SU-DHL-6 (cell line): ENCODE measurements at regions not wholly inside any gene's neighbourhood (a gene's known extent, or its start where the extent isn't known, plus 50 kb on each side); places are given as distances from the start of the nearest gene placed in this dataset.

Experiments used
- H2AFZ ChIP-seq: fragments of 200-600 bp; sonication (generic); 2 replicates; pipeline ENCODE4 v1.6.1; 2014; ENCODE audit warnings: low read depth, mild to moderate bottlenecking, moderate library complexity, mixed read lengths, antibody characterized with exemption, low read length; ENCODE audit not compliant: severe bottlenecking
- H3F3A ChIP-seq: fragments of 200-600 bp; shearing (Covaris generic); 2 replicates; pipeline ENCODE4 v1.6.0; 2016; ENCODE audit warnings: antibody characterized with exemption, mild to moderate bottlenecking; ENCODE audit not compliant: insufficient read depth
- H3K27ac ChIP-seq: fragments of 200-600 bp; sonication (generic); 2 replicates; pipeline ENCODE4 v1.5.1; 2016; ENCODE audit warnings: low read depth, mild to moderate bottlenecking, low read length, moderate library complexity, mixed read lengths
- H3K27me3 ChIP-seq: fragments of 200-600 bp; sonication (generic), shearing (Covaris generic); 2 replicates; pipeline ENCODE4 v1.6.0; 2014; ENCODE audit warnings: mild to moderate bottlenecking, low read length
- H3K36me3 ChIP-seq: fragments of 200-600 bp; sonication (generic); 2 replicates; pipeline ENCODE4 v1.6.1; 2014; ENCODE audit warnings: mild to moderate bottlenecking, low read length, mixed read lengths
- H3K4me2 ChIP-seq: fragments of 300-600, 200-600 bp; shearing (Covaris generic), sonication (generic); 2 replicates; pipeline ENCODE4 v1.6.0; 2014; ENCODE audit warnings: low read length, low read depth, mild to moderate bottlenecking; ENCODE audit not compliant: poor library complexity, severe bottlenecking
- H3K4me3 ChIP-seq: fragments of 200-600 bp; sonication (generic); 2 replicates; pipeline ENCODE4 v1.5.1; 2014; ENCODE audit warnings: antibody characterized with exemption, low read length, mild to moderate bottlenecking, mixed read lengths; ENCODE audit not compliant: insufficient read depth, poor library complexity, severe bottlenecking
- H3K79me2 ChIP-seq: fragments of 200-600 bp; sonication (generic); 2 replicates; pipeline ENCODE4 v1.6.1; 2014; ENCODE audit warnings: mild to moderate bottlenecking, low read length, moderate library complexity; ENCODE audit not compliant: insufficient read depth
- H3K9ac ChIP-seq: fragments of 200-600 bp; sonication (generic); 2 replicates; pipeline ENCODE4 v1.7.0; 2014; ENCODE audit warnings: mild to moderate bottlenecking, low read length
- H3K9me2 ChIP-seq: fragments of 200-600 bp; sonication (generic); replicated peaks from 2 replicates; pipeline ENCODE4 v1.6.1; 2014; ENCODE audit warnings: low read length; ENCODE audit not compliant: insufficient read depth
- H3K9me3 ChIP-seq: fragments of 200-600 bp; sonication (generic); 2 replicates; pipeline ENCODE4 v1.6.1; 2014; ENCODE audit warnings: low read length, mixed read lengths; ENCODE audit not compliant: insufficient read depth
- H4K20me1 ChIP-seq: fragments of 200-600 bp; sonication (generic); 2 replicates; pipeline ENCODE4 v1.6.1; 2014; ENCODE audit warnings: low read depth, mild to moderate bottlenecking, antibody characterized with exemption, low read length, moderate library complexity, mixed read lengths
- EZH2phosphoT487 ChIP-seq: fragments of 200-600 bp; sonication (generic), shearing (Covaris generic); conservative IDR thresholded peaks from 2 replicates; pipeline ENCODE4 v1.6.1; 2018; ENCODE audit warnings: mild to moderate bottlenecking, antibody characterized with exemption, low read length, moderate library complexity, mixed read lengths
- TF ChIP-seq, protein P1 (sequence below): fragments of 200-600 bp; sonication (generic); IDR thresholded peaks from one replicate; pipeline ENCODE4 v1.5.1; 2017; ENCODE audit warnings: antibody characterized with exemption, mild to moderate bottlenecking, low read length, moderate library complexity; ENCODE audit not compliant: insufficient read depth, poor library complexity, severe bottlenecking

DNA sequence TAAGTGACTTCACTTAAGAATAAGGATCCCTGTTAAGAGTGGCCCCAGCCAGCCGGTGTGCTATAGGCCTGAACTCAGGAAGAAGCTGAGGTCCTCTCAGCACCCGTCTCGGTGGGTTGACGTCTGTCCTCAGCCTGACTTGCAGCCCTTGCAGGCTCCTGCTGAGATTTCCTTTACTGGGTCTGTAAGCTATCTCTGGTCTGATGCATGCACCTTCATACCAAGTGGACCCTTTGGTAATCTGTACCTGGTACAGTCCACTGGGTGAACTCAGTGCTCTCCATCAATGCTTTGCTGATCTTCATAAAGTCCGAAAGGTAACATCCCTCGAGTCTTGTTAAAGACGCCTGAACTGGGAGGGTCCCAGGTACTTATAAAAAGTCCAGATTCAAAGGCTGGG, 212.0 kb upstream of the PPP2R3A start:
- no peak overlapping the region for H2AFZ ChIP-seq
- no peak overlapping the region for H3K4me3 ChIP-seq
- H3K27me3 ChIP-seq, result no peaks in the 10 kb centered on the region
- H4K20me1 ChIP-seq, result no peaks in the 10 kb centered on the region
- no peaks in the 10 kb centered on the region for H3K79me2 ChIP-seq
- TF ChIP-seq, protein P1, sequence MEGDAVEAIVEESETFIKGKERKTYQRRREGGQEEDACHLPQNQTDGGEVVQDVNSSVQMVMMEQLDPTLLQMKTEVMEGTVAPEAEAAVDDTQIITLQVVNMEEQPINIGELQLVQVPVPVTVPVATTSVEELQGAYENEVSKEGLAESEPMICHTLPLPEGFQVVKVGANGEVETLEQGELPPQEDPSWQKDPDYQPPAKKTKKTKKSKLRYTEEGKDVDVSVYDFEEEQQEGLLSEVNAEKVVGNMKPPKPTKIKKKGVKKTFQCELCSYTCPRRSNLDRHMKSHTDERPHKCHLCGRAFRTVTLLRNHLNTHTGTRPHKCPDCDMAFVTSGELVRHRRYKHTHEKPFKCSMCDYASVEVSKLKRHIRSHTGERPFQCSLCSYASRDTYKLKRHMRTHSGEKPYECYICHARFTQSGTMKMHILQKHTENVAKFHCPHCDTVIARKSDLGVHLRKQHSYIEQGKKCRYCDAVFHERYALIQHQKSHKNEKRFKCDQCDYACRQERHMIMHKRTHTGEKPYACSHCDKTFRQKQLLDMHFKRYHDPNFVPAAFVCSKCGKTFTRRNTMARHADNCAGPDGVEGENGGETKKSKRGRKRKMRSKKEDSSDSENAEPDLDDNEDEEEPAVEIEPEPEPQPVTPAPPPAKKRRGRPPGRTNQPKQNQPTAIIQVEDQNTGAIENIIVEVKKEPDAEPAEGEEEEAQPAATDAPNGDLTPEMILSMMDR, result no peak
- no peak for TF ChIP-seq EZH2phosphoT487
- H3K9me3 ChIP-seq, result no peaks in the 10 kb centered on the region
- H3K27ac ChIP-seq, result no peak overlapping the region
- H3F3A ChIP-seq, result no peaks in the 10 kb centered on the region
- no peaks in the 10 kb centered on the region for H3K36me3 ChIP-seq
- no peaks in the 10 kb centered on the region for H3K9me2 ChIP-seq
- no peak overlapping the region for H3K4me2 ChIP-seq
- no peak overlapping the region for H3K9ac ChIP-seq

DNA sequence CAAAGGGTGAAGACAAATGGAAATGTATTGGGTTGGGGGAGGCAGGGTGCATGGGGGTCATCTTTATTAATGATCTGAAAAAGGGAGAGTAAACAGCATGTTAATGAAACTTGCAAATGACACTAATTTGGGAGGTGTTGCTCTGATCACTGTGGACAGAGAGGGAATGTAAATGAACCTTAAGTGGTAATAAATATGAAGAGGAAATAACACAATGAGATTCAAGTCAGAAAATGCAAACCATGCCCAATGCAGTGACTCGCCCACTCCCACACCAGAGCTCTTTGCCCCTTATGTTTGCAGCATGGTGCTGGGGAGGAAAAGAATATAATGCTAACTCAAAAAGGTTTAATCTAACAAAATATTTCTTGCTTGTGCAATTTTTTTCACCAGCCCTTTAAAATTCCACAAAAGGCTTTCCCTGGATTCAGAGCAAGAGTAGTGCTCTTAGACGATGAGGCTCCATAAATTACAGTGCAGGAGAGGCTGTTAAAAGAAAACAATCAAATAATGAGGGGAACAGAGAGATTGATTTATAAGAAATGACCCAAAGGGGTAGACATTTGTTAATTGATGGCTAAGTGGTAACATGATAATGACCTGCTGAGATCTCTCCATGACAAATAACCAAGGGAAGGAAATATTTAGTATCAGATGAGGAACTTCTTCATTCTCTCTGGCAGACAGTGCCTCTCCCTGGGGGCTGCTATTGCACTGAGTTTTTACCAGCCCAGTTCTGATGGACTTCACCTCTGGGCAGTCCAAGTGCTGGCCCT, 210.0 kb upstream of the PPP2R3A start:
- no peaks in the 10 kb centered on the region for H3K9me2 ChIP-seq
- no peaks in the 10 kb centered on the region for H4K20me1 ChIP-seq
- H3K9ac ChIP-seq, result no peak overlapping the region
- no peak overlapping the region for H3K4me3 ChIP-seq
- no peaks in the 10 kb centered on the region for H3F3A ChIP-seq
- H2AFZ ChIP-seq, result no peak overlapping the region
- TF ChIP-seq, protein P1, result no peak
- no peak for TF ChIP-seq EZH2phosphoT487
- no peaks in the 10 kb centered on the region for H3K36me3 ChIP-seq
- no peak overlapping the region for H3K27ac ChIP-seq
- no peak overlapping the region for H3K4me2 ChIP-seq
- no peaks in the 10 kb centered on the region for H3K27me3 ChIP-seq
- no peaks in the 10 kb centered on the region for H3K9me3 ChIP-seq
- no peaks in the 10 kb centered on the region for H3K79me2 ChIP-seq

DNA sequence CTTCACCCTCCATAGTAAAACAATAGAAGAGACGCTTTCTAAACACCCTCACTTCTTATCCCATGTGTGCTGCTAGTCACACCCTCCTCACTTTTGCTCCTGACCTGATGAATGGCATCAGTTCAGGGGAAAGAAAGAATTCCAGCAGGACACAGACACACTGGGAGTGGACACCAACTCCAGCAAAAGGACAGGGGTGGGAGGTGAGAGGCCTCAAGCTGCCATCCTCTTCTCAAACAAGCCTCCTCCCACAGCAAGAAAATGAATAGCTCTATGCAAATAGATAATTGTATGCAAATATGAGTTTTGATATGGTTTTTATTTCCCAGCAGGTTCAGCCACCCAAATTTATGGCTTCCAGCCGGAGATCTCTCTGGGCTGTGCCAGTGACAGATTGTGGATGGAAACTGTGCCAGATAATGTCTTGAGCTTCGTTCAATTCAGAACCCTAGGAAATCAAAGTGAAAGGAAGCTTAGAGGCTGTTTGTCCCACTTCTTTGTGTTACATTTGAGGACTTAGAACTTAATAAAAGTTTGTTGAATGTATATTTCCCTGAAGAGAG, 209.3 kb upstream of the PPP2R3A start:
- TF ChIP-seq, protein P1, result no peak
- no peak for TF ChIP-seq EZH2phosphoT487
- Histone ChIP-seq H3K4me3 (no peak overlapping the region), H3K27ac (no peak overlapping the region), H4K20me1 (no peaks in the 10 kb centered on the region), H3K27me3 (no peaks in the 10 kb centered on the region), H3K79me2 (no peaks in the 10 kb centered on the region), H3K9me2 (no peaks in the 10 kb centered on the region), H2AFZ (no peak overlapping the region), H3K9me3 (no peaks in the 10 kb centered on the region), H3K4me2 (no peak overlapping the region), H3K36me3 (no peaks in the 10 kb centered on the region), H3K9ac (no peak overlapping the region), H3F3A (no peaks in the 10 kb centered on the region)
